Trophoblast cell (in vitro differentiated cells and primary cell): ENCODE measurements at regions not wholly inside any gene's neighbourhood (a gene's known extent, or its start where the extent isn't known, plus 50 kb on each side); places are given as distances from the start of the nearest gene placed in this dataset.
A peak's percentile ranks its signal among the peaks of the same experiment; 100 is the strongest.

ENCODE experiments used
- DNase-seq, 2 donors: peaks; one replicate each; pipeline ENCODE4 v3.0.0-alpha.2; 2016
- H2AFZ ChIP-seq: 2 replicates; pipeline ENCODE4 v1.6.1; 2013; ENCODE audit warnings: low read length, moderate library complexity, mild to moderate bottlenecking; ENCODE audit not compliant: insufficient read depth, poor library complexity
- H2AK5ac ChIP-seq: 2 replicates; pipeline ENCODE4 v1.6.1; 2013; ENCODE audit warnings: mild to moderate bottlenecking, low read length
- H2BK120ac ChIP-seq: 2 replicates; pipeline ENCODE4 v1.6.1; 2013; ENCODE audit warnings: low read length, mild to moderate bottlenecking, moderate library complexity; ENCODE audit not compliant: insufficient read depth, poor library complexity
- H2BK12ac ChIP-seq: 2 replicates; pipeline ENCODE4 v1.6.1; 2013; ENCODE audit warnings: mild to moderate bottlenecking, low read length, moderate library complexity
- H2BK5ac ChIP-seq: 2 replicates; pipeline ENCODE4 v1.6.1; 2013; ENCODE audit warnings: low read length, low read depth, moderate library complexity, mild to moderate bottlenecking; ENCODE audit not compliant: poor library complexity
- H3K14ac ChIP-seq: 2 replicates; pipeline ENCODE4 v1.6.1; 2013; ENCODE audit warnings: mild to moderate bottlenecking, low read length
- H3K18ac ChIP-seq: 2 replicates; pipeline ENCODE4 v1.6.1; 2013; ENCODE audit warnings: mild to moderate bottlenecking, low read length
- H3K23ac ChIP-seq: 2 replicates; pipeline ENCODE4 v1.6.1; 2013; ENCODE audit warnings: low read length
- H3K27ac ChIP-seq: 2 replicates; pipeline ENCODE4 v1.5.1; 2013; ENCODE audit warnings: low read depth, mild to moderate bottlenecking, inconsistent platforms, low read length, moderate library complexity
- H3K27me3 ChIP-seq: 2 replicates; pipeline ENCODE4 v1.6.1; 2013; ENCODE audit warnings: inconsistent platforms, mild to moderate bottlenecking, low read length, moderate library complexity; ENCODE audit not compliant: insufficient read depth
- H3K36me3 ChIP-seq, 2 experiments: 1 replicate in 1 of 2; 2 replicates in 1 of 2; pipeline ENCODE4 v1.6.1; 2013; ENCODE audit warnings: low read length in 2 of 2, mild to moderate bottlenecking in 2 of 2, moderate library complexity in 1 of 2; ENCODE audit not compliant: insufficient read depth in 2 of 2, control insufficient read depth in 1 of 2
- H3K4ac ChIP-seq: 2 replicates; pipeline ENCODE4 v1.6.1; 2013; ENCODE audit warnings: low read depth, mild to moderate bottlenecking, low read length, moderate library complexity
- H3K4me1 ChIP-seq, 2 experiments: 1 replicate in 1 of 2; 2 replicates in 1 of 2; pipeline ENCODE4 v1.6.1; 2013; ENCODE audit warnings: low read length in 2 of 2, mild to moderate bottlenecking in 2 of 2, moderate library complexity in 1 of 2; ENCODE audit not compliant: insufficient read depth in 2 of 2, control insufficient read depth in 1 of 2
- H3K4me2 ChIP-seq: 2 replicates; pipeline ENCODE4 v1.6.1; 2013; ENCODE audit warnings: inconsistent platforms, mild to moderate bottlenecking, low read length, moderate library complexity
- H3K4me3 ChIP-seq: 2 replicates; pipeline ENCODE4 v1.5.1; 2013; ENCODE audit warnings: mild to moderate bottlenecking, low read depth, low read length, inconsistent platforms
- H3K79me1 ChIP-seq: one replicate; pipeline ENCODE4 v1.6.1; 2013; ENCODE audit warnings: low read length
- H3K79me2 ChIP-seq: 2 replicates; pipeline ENCODE4 v1.6.1; 2013; ENCODE audit warnings: low read length, mild to moderate bottlenecking; ENCODE audit not compliant: control insufficient read depth, insufficient read depth, poor library complexity
- H3K9ac ChIP-seq: 2 replicates; pipeline ENCODE4 v1.6.1; 2013; ENCODE audit warnings: mild to moderate bottlenecking, low read length
- H3K9me3 ChIP-seq: 2 replicates; pipeline ENCODE4 v1.6.1; 2013; ENCODE audit warnings: low read depth, mild to moderate bottlenecking, control low read depth, inconsistent platforms, low read length; ENCODE audit not compliant: insufficient read depth
- H4K12ac ChIP-seq: 2 replicates; pipeline ENCODE4 v1.6.1; 2013; ENCODE audit warnings: low read depth, mild to moderate bottlenecking, low read length, moderate library complexity
- H4K8ac ChIP-seq: 2 replicates; pipeline ENCODE4 v1.6.1; 2013; ENCODE audit warnings: low read depth, mild to moderate bottlenecking, low read length, moderate library complexity
- H4K91ac ChIP-seq: one replicate; pipeline ENCODE4 v1.6.1; 2013; ENCODE audit warnings: low read depth, mild to moderate bottlenecking, low read length, moderate library complexity
- WGBS: extraction: QIAGEN DNeasy Blood & Tissue Kit; methylation state at CpG from one replicate; pipeline ENCODE4 v1.1.7; 2013; ENCODE audit warnings: missing lambda C conversion rate; ENCODE audit not compliant: insufficient read length, insufficient coverage; ENCODE audit errors: extremely low coverage; 5-methylcytosine and 5-hydroxymethylcytosine counted together

GRCh38 chr5:74311961-74312360 lies 328.6 kb downstream of the ENC1 start:
- H3K9me3 ChIP-seq, result peaks cover 1% of the 10 kb centered on the region
- H2BK12ac ChIP-seq, result peak overlapping the region; percentile 97
- H3K4me1 ChIP-seq, result peaks cover 29 to 33% of the 10 kb centered on the region in 2 experiments
- H3K4me3 ChIP-seq, result no peak overlapping the region
- H4K91ac ChIP-seq, result peak overlapping the region; percentile 93
- H3K36me3 ChIP-seq, result no peaks in the 10 kb centered on the region
- WGBS, result no CpG with 5 or more reads among the region's 1 CpG
- no peak overlapping the region for H2AFZ ChIP-seq
- peaks cover 7% of the 10 kb centered on the region for H3K79me2 ChIP-seq
- H4K12ac ChIP-seq, result no peak overlapping the region
- DNase-seq, result no peak
- H3K27ac ChIP-seq, result peak overlapping the region; percentile 92
- peak overlapping the region; percentile 80 for H3K14ac ChIP-seq
- peak overlapping the region; percentile 98 for H2BK120ac ChIP-seq
- peaks cover 41% of the 10 kb centered on the region for H3K79me1 ChIP-seq
- peak overlapping the region; percentile 80 for H3K4ac ChIP-seq
- peak overlapping the region; percentile 88 for H3K18ac ChIP-seq
- no peak overlapping the region for H3K9ac ChIP-seq
- H3K23ac ChIP-seq, result no peak overlapping the region
- peak overlapping the region; percentile 74 for H4K8ac ChIP-seq
- no peak overlapping the region for H3K4me2 ChIP-seq
- no peaks in the 10 kb centered on the region for H3K27me3 ChIP-seq
- H2AK5ac ChIP-seq, result peak overlapping the region; percentile 99
- peak overlapping the region; percentile 97 for H2BK5ac ChIP-seq

GRCh38 chr5:74310997-74311930 lies 329.3 kb downstream of the ENC1 start:
- H4K12ac ChIP-seq, result no peak overlapping the region
- WGBS, result no CpG with 5 or more reads among the region's 8 CpGs

GRCh38 chr5:74310386-74310785 lies 330.1 kb downstream of the ENC1 start:
- H4K8ac ChIP-seq, result no peak overlapping the region
- no CpG with 5 or more reads among the region's 3 CpGs for WGBS
- H3K23ac ChIP-seq, result no peak overlapping the region

More at GRCh38 chr5:74310997-74311930, 329.3 kb downstream of the ENC1 start:
- Histone ChIP-seq H3K9me3 (peaks cover 1% of the 10 kb centered on the region), H4K91ac (peak overlapping the region; percentile 73), H3K9ac (no peak overlapping the region), H2AK5ac (no peak overlapping the region), H3K36me3 (no peaks in the 10 kb centered on the region), H2AFZ (no peak overlapping the region), H3K27me3 (no peaks in the 10 kb centered on the region), H2BK12ac (peak overlapping the region; percentile 21), H3K4me1 (peaks cover 25 to 29% of the 10 kb centered on the region in 2 experiments), H2BK120ac (peak overlapping the region; percentile 95), H3K27ac (peak overlapping the region; percentile 92), H3K14ac (peak overlapping the region; percentile 75), H3K4me3 (no peak overlapping the region), H3K79me2 (peaks cover 7% of the 10 kb centered on the region), H3K4me2 (no peak overlapping the region), H3K4ac (peak overlapping the region; percentile 39), H3K23ac (no peak overlapping the region), H3K79me1 (peaks cover 36% of the 10 kb centered on the region), H4K8ac (no peak overlapping the region), H2BK5ac (peak overlapping the region; percentile 77), H3K18ac (no peak overlapping the region)
- no peak for DNase-seq

DNA sequence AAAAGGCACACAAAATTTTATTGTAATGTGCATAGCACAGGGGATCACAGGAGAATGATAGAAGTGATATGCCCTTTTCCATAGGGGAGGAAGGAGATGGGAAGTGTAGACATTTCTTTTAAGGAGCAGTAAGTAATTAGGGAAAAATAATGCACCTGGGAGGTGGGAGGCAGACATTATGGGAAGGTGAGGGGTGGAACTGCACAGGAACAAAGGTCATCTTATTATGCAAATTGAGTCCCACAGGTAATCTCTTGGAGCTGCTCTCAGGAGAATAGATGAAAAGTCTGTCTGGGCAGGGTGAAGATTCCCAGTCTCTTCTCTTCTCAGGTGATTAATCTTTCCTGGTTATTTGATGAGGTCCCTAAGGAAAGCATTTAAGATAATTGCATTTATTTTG lies 331.5 kb downstream of the ENC1 start:
- no peak overlapping the region for H3K23ac ChIP-seq
- peaks cover 5% of the 10 kb centered on the region for H3K79me2 ChIP-seq
- no peak overlapping the region for H2BK5ac ChIP-seq
- no peak overlapping the region for H3K27ac ChIP-seq
- H3K14ac ChIP-seq, result no peak overlapping the region
- no peak overlapping the region for H3K4me2 ChIP-seq
- H4K8ac ChIP-seq, result no peak overlapping the region
- H3K27me3 ChIP-seq, result no peaks in the 10 kb centered on the region
- H3K36me3 ChIP-seq, result no peaks in the 10 kb centered on the region
- H3K18ac ChIP-seq, result no peak overlapping the region
- no peaks in the 10 kb centered on the region for H3K9me3 ChIP-seq
- no peak overlapping the region for H2AK5ac ChIP-seq
- H3K9ac ChIP-seq, result no peak overlapping the region
- H3K4ac ChIP-seq, result no peak overlapping the region
- H2BK120ac ChIP-seq, result no peak overlapping the region
- H2BK12ac ChIP-seq, result no peak overlapping the region
- no peak overlapping the region for H3K4me3 ChIP-seq
- no peak overlapping the region for H2AFZ ChIP-seq
- H4K91ac ChIP-seq, result no peak overlapping the region
- peaks cover 31% of the 10 kb centered on the region for H3K79me1 ChIP-seq
- no peak for DNase-seq
- no peak overlapping the region for H4K12ac ChIP-seq
- peaks cover 16 to 18% of the 10 kb centered on the region in 2 experiments for H3K4me1 ChIP-seq

More at GRCh38 chr5:74310386-74310785, 330.1 kb downstream of the ENC1 start:
- no peaks in the 10 kb centered on the region for H3K27me3 ChIP-seq
- H3K4ac ChIP-seq, result no peak overlapping the region
- no peak overlapping the region for H4K91ac ChIP-seq
- H3K79me2 ChIP-seq, result peaks cover 6% of the 10 kb centered on the region
- no peak overlapping the region for H4K12ac ChIP-seq
- H3K9me3 ChIP-seq, result no peaks in the 10 kb centered on the region
- H2AK5ac ChIP-seq, result no peak overlapping the region
- peak in 1 of 2 donors; percentile 37 for DNase-seq
- no peak overlapping the region for H3K4me3 ChIP-seq
- H3K36me3 ChIP-seq, result no peaks in the 10 kb centered on the region
- H2BK12ac ChIP-seq, result peak overlapping the region; percentile 68
- H3K14ac ChIP-seq, result no peak overlapping the region
- no peak overlapping the region for H3K18ac ChIP-seq
- peak overlapping the region; percentile 77 for H2BK5ac ChIP-seq
- peaks cover 32% of the 10 kb centered on the region for H3K79me1 ChIP-seq
- H2BK120ac ChIP-seq, result peak overlapping the region; percentile 95
- peaks cover 21 to 23% of the 10 kb centered on the region in 2 experiments for H3K4me1 ChIP-seq
- no peak overlapping the region for H3K4me2 ChIP-seq
- H3K9ac ChIP-seq, result no peak overlapping the region
- no peak overlapping the region for H2AFZ ChIP-seq
- H3K27ac ChIP-seq, result peak overlapping the region; percentile 92
